DMS 273 (cell line): ENCODE measurements at regions not wholly inside any gene's neighbourhood (a gene's known extent, or its start where the extent isn't known, plus 50 kb on each side); places are given as distances from the start of the nearest gene placed in this dataset.

Source experiments
- DNase-seq: peaks from one replicate; lab custom pipeline; 2025; ENCODE audit not compliant: unreplicated experiment; lab: John Stamatoyannopoulos, UW

GRCh38 chr2:217260441-217261115 lies 400.7 kb upstream of the TNP1 start:
- no peak for DNase-seq

DNA sequence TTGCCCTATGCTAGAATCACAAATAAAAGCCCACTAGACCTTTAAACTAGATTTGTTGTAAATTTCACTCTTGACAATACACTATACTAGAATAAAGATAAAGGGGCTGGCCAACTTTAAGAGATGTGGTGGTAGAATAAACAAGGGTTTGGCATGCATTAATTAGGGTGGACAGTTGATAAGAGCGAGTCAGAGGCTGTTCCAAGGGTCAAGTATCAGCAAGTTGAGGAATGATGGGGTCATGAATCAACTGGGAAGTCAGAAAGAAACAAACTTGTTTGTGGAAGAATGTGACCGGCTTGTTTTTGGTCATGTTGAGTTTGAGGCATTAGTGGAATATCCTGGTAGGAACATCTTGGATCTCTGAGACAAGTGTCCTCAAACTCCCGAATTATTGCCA lies 398.3 kb upstream of the TNP1 start:
- no peak for DNase-seq

DNA sequence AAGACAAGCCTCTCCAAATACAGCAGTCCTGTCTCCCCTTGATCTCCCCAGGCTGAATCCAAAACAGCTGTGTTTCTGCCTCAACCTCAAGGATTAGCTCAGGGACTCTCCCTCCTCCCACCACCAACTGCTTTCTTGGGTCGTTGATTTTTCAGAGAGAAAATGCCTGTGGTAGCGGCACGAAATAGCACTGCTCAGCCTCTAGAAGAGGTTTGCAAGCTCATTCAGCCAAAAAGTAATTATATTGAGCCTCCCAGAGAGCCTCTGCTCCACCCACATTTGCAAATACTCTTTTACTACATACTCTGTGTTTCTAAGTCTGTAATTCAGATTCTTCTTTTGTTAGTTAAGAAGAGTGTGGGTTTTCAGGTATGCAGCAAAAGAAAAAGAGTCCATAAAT lies 396.4 kb upstream of the TNP1 start:
- no peak for DNase-seq

DNA sequence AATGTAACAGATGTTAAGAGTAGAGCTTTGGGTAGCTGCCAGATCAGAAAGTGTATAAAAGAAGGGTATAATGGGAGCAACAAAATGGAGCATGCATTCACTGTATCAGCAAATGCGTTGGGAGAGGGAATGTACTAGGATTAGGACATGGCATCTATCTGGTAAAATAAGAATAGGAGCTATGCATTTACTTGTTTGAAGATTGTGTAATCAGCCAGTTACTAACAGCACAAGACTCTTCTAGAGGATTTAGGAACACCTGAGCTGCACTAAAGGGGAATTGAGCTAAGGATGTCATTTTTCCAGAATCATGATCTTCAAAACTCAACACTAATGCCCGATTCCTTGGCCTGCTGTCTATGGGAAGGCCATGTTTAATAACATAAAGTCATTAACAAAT lies 394.2 kb upstream of the TNP1 start:
- DNase-seq: peak; percentile 82

DNA sequence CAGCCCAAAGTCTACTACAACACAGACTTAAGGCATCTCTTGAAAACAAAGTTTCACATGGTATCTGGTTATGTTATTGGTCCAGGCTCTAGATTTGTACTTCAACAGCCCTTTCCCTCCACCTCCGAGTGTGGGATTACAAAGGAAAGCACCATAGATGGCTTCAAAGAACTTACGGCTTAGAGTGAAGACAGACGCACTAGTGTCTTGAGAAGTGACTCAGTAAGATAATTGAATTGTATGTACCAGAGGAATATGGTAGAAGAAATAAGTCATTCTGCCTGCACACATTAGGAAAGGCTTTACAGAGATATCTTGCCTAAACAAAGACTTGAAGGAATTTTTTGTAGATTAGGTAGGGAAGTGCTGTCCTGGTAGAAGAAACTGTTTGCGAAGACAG lies 392.3 kb upstream of the TNP1 start:
- no peak for DNase-seq

DNA sequence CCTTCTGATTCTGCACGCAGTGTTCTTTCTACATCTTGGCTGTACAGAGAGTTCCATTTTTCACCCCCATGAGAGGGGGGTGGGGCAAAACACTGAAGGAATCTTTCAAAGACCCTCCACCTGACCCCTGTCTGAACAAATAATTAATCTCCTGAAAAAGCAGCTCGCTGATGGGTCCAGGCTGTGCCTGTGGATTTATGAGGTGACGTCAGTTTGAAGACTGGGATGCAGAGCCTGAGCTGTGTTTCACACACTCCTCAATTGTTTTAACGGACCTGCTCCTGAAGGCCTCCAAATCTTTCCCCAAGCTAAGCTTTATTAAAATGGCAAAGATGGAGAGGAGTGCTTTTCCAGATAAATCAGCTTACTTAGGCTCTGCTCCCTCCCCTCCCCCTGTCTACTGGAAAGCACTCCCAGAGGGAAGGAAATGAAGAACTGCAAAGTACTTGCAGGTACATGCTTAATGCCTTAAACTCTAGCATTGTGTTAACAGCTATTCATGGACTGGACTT lies 390.2 kb upstream of the TNP1 start:
- DNase-seq: no peak

GRCh38 chr2:217249121-217250012 lies 389.5 kb upstream of the TNP1 start:
- DNase-seq: no peak

- DNase-seq: peak; percentile 69
These were observed 388.6 kb upstream of the TNP1 start for GRCh38 chr2:217248312-217248935.

DNA sequence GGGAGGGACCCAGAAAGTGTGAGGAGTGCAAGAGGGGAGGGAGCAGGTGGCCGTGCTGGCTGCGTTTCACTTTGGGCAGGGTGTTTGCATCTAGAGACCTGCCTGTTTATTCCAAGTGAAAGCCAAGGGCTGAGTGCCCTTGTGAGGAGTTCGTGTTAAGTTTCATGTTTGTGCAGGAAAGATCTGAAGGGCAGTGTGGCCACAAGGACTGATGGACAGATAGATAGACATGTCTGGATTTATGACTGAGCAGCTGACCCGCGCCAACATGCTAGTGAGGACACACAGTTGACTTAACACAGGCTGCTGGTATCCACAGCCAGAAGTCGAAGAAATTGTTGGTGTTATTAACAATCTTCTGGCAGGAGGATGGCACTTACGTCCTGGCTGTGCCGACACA lies 387.6 kb upstream of the TNP1 start:
- DNase-seq: no peak

DNA sequence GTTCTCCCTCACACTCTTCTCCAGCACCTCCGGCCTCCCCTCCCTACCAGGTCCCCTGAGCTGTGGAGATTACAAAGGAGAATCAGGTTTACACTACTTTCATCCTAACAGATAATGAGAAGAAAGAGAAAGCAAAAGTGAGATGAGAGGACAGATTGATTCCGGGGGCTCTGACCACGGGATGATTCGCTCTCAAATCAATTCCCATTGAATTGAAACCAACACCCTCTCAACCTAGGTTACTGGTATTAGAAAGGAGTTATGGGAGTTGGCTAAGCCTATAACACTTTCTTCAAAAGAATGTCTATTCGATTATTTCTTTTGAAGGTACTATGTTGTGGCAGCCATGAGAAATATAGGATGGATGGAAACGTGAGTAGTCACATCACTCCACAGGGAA lies 386.2 kb upstream of the TNP1 start:
- DNase-seq: no peak

- DNase-seq: peak; percentile 48
These were observed 385.0 kb upstream of the TNP1 start for GRCh38 chr2:217244815-217245214.

GRCh38 chr2:217242947-217243346 lies 383.1 kb upstream of the TNP1 start:
- DNase-seq: no peak

DNA sequence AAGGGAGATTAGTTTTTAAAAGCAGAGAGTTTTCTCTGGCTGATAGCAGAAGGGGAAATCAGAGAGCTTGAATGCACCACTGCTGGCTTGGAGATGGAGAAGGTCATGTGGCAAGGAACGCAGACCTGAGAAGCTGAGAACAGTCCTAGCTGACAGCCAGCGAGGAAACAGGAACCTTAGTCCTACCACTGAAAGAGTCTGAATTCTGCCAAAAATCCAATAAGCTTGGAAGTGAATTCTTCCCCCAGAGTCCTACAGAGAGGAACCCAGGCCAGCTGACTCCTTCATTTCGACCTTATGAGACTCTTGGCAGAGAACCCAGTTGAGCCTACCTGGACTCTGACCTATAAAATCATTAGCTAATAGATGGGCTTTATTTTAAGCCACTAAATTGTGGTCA lies 371.9 kb upstream of the TNP1 start:
- no peak for DNase-seq

DNA sequence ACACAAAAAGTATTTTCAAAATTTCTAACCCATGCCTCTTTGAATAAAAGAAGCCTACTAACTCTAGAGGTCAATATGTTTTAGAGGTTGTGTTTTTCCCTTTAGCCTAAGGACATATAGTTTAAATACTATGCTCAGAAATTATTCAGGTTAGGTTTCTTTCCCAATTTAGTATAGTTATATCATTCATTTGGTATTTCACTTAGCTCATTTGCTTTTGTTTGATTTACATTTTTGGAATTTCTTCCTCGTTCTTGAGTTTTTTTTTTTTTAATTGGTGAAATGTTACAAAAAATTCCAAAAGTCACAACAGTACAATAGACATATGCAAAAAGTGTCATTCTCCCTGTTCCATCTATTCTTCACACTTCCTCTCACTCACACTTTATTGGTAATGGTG lies 371.3 kb upstream of the TNP1 start:
- no peak for DNase-seq

- DNase-seq: no peak
These were observed 368.9 kb upstream of the TNP1 start for GRCh38 chr2:217228732-217229131.

- DNase-seq: no peak
These were observed 367.9 kb upstream of the TNP1 start for GRCh38 chr2:217227794-217228193.

DNA sequence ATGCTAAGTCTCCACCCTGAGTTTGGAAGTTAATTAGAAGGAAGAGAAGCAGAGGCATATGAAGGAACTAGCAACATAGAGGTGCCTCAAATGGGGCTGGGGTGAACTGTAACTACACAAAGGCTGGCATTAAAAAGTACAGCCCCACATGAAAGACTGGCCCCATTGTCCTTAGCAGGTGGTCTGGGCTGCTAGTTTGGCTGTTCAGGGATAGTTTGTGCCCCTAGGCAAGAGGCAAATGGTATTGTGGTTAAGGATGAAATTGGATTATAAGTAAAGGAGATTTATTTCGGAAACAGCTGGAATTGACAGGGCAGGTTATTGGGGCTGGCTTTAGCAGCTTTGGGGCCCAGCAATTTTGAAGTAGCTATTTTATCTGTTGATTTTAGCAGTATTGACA lies 365.7 kb upstream of the TNP1 start:
- no peak for DNase-seq

- DNase-seq: no peak
These were observed 363.5 kb upstream of the TNP1 start for GRCh38 chr2:217223222-217223930.

DNA sequence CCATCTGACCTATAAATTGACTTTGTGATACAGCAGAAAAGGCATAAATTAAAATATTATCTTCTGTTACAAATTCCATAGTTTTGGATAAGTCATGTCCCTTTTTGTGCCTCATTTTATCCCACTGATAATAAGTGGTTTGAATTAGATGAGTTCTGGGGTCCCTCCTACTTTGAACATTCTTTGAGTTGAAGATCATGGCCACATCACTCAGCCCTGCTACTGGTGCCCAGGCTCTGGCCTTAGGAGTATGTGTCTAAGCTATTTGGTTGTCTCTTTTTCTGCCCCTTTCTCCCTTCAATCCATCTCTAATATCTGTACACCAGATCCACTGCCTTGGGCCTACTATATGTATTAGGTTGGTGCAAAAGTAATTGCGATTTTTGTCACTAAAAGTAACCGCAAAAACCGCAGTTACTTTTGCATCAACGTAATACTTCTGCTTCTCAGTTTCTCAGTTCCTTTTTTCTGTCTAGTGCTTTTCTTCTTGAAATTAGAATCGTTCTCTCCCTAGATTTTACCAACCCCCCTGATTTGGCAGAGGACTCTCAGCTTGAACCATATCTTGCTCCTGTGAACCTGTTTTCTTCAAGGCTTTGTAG lies 362.5 kb upstream of the TNP1 start:
- no peak for DNase-seq

DNA sequence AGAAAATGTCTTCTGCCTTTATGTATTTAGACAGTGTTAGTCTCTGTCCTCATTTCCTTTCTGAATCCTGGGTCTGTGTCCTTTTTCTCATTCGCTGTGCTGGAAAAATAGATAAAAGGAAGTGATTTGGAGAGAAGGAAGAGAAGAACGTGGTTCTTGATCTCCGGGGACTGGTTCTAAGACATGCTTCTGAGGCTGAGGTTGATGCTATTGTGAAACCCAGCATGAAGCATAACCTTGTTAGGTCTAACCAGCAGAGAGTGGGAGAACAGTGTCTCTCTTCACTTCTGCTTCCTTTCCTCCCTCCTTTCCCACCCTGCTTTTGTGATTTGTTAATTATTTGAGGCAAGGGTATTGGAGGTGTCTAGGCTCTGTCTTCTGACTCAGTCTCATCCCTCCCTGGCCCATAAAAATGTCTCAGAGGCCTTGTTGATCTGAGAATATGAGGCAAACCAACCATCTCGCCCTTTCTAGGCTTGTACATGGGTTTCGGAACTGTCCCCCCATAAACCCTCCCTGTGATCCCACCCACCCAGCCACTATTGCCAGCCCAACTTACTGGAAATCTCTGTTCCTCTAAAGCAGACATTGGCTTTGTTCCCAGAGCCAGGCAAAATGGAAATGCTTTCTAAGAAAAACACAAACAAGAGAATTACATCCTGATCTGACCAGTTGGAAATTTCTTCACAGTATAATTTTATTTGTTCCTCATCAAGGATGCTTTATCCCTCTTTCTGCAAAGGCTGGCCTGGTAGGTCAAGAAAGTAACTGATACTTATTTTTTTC lies 360.6 kb upstream of the TNP1 start:
- DNase-seq: no peak
